Embryonic facial prominence (tissue), 1 donor: ENCODE measurements at regions not wholly inside any gene's neighbourhood (a gene's known extent, or its start where the extent isn't known, plus 50 kb on each side); places are given as distances from the start of the nearest gene placed in this dataset.

Experiments used
- DNase-seq: peaks from one replicate; pipeline ENCODE4 v3.0.0-alpha.2; 2016; ENCODE audit errors: extremely low spot score

DNA sequence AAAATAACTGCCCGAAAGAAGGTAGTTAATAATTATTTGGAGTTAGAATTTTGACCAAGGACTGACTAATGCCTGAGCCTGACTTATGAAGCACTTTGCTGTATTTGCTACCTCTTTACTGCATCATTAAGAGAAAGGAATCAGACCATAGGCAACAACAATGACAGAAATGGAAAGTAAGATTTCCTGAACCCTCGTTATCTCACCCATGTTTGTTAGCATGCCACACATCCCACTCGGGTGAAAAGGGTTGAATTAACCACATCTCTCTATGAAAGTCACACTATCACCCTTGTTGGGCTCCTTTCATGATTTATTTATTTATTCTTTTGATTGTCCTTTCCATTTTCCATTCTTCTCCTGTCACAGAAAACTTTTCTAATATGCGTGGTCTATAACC is 59.6 kb downstream of the OLIG3 start:
- DNase-seq: no peak

DNA sequence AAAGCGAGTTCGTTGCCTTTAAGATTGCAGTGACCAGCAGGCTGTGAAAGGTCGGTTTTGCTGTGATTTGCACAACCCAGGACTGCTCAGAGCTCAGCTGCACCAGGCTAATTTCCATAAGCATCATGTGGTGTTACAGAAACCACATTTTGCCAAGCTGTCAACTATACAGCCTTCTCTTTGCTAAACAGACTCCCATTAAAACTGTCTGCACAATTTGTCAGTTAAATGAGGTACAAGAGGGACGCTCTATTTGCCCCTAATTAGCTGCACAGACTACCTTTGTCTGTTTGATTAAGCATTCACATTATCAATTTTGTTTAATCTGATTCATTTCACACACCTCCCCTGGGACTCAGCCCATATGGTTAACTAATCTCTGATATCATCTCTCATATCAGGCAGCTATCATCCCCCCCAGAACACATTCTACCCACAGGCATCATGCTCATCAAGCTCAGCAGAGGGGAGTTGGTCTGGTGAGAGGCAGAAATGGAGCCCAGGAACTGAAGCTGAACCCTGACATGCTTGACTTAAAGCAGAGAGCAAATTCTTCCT is 62.1 kb downstream of the OLIG3 start:
- no peak for DNase-seq

DNA sequence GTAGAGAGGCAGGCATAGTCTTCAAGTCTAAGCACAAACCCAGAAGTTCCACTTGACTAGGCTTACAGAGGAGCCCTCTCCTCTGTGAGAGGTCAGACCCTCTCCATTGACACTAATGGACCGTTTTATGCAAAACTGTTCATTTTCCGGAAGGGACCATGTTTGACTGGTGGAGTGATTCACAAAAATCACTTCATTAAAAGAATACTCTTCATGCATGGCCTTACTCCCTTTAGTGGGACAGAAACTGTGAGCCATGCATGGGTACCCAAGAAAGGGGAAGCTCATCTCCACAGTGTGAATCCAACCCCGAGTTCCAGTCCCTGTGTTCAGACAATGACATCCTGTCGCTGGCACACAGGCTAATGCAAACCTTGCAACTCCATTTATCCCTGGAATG is 63.2 kb downstream of the OLIG3 start:
- DNase-seq: no peak

DNA sequence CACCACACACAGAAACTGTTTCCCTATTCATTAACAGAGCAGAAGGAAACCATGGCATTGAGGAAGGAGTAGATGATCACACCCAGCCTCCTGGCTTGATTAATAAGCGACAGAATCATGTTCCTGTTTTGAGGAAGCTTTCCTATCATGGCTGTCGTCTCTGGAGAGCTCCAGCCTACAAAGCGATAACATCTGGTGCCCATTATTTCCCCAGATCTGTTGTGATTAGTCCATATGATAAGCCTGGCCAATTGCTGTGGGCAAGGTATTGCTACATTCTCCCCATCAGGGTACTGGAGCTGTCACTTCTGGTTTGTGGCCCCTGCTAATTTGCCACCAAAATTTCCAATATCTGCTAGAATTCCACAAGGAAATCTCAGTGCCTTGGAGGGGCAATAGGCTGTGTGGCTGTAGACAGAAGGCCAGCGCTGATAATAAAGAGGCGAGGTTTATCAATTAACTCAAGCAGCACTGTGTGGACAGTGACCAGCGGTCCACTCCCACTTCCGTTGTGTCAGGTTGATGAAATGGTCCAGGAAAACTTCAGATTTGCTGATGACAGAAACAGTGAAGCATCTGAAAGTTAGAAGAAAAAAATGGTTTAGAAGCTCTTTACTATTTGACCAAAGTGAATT is 66.4 kb downstream of the OLIG3 start:
- DNase-seq: no peak

DNA sequence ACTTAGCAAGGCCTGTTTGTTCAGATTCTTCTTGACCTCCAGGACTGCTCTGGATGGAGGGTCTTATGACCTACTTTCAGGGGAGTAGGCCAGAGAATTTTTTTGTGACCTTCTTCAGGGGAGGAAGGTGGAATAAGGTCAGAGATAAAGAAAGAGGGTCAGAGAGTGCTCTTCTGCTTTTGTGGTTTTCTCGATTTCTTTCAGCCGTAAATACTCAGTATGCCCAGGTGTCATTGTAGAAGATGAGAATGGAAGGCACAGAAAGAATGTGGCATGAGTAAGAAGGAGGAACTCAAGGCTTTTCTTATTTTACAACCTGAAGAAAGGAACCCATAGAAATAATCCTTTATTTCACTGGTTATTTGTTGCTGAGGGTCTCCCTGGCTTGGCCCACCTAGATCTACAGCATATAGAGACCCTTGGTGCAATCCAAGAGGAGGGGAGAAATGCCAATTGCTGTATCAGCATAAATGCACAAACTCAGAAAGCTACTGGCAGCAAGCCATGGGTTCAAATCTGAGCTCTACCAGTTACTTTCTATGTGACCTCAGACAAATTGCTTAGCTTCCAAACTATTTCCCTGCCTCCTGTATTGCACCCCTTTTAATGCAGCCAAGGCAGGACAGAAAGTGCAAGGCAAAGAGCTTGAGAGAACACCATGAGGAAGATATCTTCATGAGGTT is 68.0 kb downstream of the OLIG3 start:
- DNase-seq: no peak

DNA sequence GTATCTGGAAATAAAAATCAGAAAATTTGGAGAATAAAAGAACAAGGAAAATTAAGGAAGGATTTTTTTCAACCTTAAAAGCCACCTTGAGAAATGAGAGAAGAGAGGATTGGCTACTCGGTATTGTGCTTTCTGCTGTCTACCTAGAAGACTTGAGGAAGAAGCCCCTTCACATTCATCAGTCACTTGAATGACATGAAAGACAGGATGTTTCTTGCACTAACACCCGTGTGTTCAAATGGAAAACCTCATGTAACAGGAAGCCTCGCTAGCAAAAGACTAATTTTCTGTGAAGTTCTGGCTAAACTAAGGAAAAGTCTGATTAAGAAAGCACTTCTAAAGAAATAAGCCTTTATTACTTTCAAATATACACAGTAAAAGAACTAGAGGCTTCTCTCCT is 69.9 kb downstream of the OLIG3 start:
- DNase-seq: no peak

DNA sequence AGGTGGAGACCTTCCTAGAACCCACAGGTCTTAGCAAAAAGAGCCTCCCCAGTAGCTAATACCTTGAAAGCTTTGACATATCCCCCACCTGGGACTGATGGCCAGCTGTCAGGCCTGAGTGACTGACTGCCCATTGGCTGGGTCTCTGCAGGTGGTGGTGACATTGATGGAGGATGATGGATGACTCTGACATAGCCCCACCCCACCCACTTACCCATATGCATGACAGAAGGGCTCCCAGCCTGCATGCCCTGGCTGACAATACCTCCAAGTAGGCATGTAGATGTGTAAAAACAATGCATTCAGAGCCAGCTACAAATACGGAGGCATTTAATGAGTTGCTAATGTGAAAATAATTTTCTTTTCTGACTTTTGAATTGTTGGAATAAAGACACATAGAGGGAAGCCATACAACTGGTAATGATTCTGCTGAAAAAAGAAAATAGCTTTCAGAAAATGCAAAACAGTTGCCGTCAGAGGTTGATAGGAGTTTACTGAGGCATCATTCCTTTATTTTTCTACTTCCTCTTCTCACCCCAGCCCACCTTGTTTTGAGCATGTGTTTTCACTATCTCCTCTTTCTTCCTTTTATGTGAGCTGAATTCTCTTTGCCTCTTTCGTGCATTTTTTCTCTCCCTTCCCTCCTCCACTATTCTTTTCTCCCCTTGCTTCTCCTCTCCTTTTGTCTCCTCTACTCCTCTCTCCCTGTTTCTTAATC is 70.6 kb downstream of the OLIG3 start:
- no peak for DNase-seq

DNA sequence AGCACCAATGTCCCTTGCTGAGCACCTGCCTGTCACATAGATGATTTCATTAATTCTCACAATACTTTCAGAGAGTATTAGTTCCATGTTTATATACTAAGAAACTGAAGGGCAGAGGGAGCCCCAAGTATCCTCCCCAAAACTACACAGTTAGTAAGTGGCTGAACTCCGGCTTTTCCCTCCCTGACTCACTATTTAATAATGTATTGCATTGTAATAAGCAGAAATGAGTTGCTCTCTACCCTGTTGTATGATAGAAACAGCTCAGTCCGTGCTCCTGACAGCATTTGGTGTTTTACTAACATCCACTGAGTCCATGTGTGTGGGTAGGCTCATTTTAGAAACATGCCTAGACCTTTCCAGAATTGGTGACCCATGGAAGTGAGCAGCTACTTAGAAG is 76.8 kb downstream of the OLIG3 start:
- no peak for DNase-seq

DNA sequence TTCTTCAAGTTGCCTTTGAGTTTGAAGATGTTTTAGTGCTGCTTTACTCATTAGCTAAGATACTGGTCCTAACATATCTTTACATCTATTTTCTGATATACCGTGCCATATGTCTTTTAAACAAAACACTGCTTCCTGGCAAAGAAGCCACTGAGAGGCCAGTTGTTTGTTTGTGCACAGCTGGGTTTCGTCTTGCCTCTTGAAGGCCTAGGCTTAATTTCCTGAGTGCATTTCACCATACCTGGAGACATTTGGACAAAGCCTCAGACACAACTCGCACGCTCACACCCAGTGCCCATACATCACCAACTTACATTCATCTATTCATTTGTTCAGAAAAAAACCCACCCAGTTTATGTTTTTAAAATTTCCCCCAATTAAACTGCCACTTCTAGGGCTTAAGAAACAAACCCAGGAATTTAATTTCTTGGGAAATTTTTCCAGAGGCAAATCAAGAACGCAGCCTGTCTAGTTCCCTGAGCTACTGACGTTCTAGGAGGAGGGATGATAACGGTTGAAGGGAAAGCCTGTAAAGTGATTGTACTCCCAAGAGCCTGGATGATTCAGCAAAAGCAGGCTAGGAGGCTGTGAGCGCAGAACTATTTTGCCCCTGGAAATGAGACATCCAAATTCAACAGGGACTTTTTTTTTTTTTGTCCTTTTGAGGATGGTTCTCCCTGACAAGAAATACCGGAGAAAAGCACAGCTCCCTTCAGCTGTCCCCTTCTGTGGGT is 77.7 kb downstream of the OLIG3 start:
- no peak for DNase-seq

DNA sequence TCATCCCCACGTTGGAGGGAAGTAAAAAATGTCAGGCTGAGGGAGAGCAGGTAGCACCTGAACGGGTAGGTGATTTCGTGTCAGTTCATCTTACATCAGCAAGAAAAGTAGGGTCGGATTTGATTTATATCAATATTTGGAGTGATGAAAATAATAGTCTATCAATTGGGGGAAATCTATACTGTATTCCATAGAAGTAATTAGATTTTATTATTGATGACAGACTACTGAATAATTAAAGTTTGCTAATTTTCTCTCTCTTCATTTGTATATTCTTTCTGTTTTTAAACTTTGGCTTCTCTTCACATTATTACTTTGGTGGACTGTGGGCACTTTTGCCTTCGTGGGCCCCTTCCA is 78.4 kb downstream of the OLIG3 start:
- DNase-seq: no peak

- DNase-seq: no peak
Observed at GRCh38 chr6:137415127-137415833, 78.9 kb downstream of the OLIG3 start.

DNA sequence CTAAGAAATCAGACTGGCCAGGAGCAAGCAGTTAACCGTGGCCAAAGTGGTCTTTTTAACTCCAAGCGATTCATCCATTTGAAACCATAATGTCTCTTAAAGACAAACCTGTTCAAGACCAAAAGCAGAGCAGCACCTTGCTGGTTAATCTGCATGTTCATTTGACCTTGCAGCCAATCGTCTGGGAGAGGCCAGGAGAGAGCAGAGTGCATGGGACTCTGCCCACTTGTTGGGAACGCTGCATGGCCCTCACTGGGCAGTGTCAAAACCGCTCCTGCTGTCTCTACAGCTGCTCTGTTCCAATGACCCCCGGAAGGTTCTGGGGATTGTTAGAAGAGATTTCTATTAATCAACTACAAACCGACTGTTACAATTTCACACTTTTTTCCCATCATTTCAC is 79.6 kb downstream of the OLIG3 start:
- DNase-seq: no peak

DNA sequence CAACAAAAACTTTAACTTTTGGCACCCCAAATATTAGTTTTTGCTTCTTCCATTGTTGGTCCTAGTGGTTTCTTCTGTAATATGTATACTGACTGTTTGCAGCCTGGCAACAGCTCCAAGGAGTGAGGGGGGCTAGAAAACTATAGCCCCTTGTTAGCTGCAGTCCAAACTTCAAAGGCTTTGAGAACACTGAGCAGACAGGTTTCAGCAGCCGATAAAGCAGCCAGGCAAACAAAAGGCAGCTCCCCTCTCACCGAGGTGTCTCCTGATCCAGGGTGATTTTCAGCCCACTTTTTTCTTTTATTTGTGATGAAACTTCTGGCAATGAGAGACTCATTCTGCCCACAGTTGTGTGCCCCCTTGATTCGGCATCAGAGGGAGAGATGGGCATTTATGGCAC is 80.7 kb downstream of the OLIG3 start:
- DNase-seq: no peak

DNA sequence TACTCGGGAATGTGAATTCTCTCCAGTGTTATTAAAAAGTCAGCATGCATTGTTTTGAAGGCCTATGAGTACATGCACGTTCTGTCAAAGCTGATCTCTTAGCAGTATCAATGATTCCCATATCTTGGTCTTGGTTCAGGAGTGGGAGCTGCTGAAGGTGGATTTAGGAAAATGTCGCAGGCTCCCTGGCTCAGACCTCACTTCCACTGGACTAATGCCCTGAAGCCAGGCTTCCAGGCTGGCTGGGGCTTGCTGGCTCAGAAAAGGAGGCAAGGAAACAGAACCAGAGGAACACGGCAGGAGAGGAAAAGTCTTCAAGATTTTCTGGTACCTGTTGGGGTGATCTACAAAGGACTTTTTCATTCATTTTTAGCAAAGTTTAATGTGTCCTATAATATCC is 81.6 kb downstream of the OLIG3 start:
- no peak for DNase-seq

GRCh38 chr6:137409266-137409777 is 84.9 kb downstream of the OLIG3 start:
- DNase-seq: no peak

DNA sequence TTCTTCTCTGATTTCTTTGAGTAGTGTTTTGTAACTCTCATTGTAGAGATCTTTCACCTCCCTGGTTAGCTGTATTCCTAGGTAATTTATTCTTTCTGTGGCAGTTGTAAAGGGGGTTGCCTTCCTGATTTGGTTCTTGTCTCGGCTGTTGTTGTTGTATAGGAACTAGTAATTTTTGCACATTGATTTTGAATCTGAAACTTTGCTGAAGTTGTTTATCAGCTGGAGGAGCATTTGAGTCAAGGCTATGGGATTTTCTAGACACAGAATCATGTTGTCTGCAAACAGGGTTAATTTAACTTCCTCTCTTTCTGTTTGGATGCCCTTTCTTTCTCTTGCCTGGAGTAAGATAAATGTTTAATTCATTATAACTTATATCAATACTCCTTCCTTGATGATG is 86.4 kb downstream of the OLIG3 start:
- DNase-seq: no peak

DNA sequence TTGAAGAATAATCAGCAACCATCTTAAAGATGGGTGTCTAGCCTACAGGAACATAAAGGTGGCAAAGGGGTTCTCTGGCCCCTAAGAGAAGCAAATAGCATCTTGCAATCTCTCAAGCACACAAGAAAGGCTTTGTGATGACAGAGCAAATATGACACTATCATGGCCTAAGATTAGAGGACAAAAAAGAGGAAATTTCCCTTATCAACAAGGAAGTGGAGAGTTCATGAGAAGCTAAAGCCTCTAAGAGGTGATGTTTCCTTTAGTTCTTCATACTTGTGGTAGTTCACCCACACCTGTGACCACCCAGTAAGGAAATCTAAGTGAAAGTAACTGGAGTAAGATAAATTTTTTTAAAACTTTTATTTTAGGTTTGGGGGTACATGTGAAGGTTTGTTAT is 88.4 kb downstream of the OLIG3 start:
- no peak for DNase-seq

DNA sequence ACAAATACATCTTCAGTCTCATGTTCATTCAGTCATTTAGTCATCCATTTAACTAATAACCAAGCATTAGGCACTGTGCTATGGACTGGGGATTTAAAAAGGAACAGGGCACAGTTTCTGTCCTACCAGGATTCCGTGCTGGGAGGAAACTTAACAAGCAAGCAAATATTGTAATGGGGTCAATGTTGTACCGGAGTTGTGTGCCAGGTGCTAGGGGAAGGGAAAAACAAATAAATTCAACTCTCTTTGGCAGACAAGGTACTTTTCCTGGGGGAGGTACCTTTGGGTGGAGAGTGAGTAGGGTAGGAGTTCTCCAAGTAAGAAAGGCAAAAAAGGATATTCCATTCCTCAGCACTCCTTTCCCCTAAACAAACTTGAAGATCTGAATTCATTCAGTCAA is 90.3 kb downstream of the OLIG3 start:
- DNase-seq: no peak

- no peak for DNase-seq
Observed at GRCh38 chr6:137403443-137403842, 90.8 kb downstream of the OLIG3 start.

GRCh38 chr6:137402143-137402680 is 92.0 kb downstream of the OLIG3 start:
- DNase-seq: no peak

DNA sequence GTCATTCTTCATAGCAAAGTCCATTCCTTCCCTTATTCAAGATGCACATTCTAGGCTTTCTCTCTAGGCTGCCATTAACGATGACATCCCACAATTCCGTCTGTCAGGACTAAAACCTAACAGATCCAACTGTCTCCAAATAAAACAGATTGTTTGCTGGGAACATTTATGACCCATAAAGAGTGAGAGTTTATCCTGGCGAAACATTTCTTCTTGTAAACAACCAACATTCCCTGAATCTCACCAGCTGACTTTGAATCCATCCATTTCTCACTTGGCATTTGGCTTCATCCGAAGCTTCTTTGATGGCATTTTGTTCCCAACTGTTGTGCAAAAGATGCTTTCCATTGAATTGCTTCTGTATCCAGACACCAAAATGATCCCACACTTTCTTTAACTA is 93.1 kb downstream of the OLIG3 start:
- no peak for DNase-seq
